Endothelial cell of umbilical vein (primary cell): ENCODE measurements at regions not wholly inside any gene's neighbourhood (a gene's known extent, or its start where the extent isn't known, plus 50 kb on each side); places are given as distances from the start of the nearest gene placed in this dataset.

ENCODE experiments used
- BruUV-seq: library from RNA; stranded (reverse); fragments of 400-500 nt; replicated peaks from 2 replicates; lab custom pipeline; 2021; lab: Mats Ljungman, UMichigan
- CTCF ChIA-PET: fragments of 300-600, 350-600 bp; sonication (Branson Sonifier 250); formaldehyde crosslinking; loops from one replicate; lab custom pipeline; 2021; ENCODE audit warnings: antibody characterized with exemption, inconsistent platforms; lab: Charles Lee
- POLR2A ChIA-PET: fragments of 300-600, 350-600 bp; sonication (Branson Sonifier 250); formaldehyde crosslinking; loops from one replicate; lab custom pipeline; 2021; ENCODE audit warnings: antibody characterized with exemption, inconsistent platforms; lab: Charles Lee
- DNase-seq: peaks from one replicate; pipeline ENCODE4 v3.0.0-alpha.2; 2011; ENCODE audit warnings: low read depth, low spot score
- FAIRE-seq: peaks from 2 replicates; lab custom pipeline; 2011; peaks lifted over from hg19 to GRCh38; lab: Jason Lieb, UNC
- H2AFZ ChIP-seq: 2 replicates; pipeline ENCODE4 v1.6.0; 2012; ENCODE audit warnings: low read depth, low read length, control low read depth, inconsistent platforms
- H3K27ac ChIP-seq: 2 replicates; pipeline ENCODE4 v1.5.1; 2011; ENCODE audit warnings: low read depth, mild to moderate bottlenecking, control low read depth, low read length, moderate library complexity; ENCODE audit not compliant: insufficient read depth
- H3K27me3 ChIP-seq, 2 experiments: 2 replicates each; pipeline versions ENCODE4 v1.6.0 to v1.6.1; 2011; ENCODE audit warnings: low read length in 2 of 2, mixed read lengths in 1 of 2; ENCODE audit not compliant: control insufficient read depth in 2 of 2, insufficient read depth in 2 of 2
- H3K36me3 ChIP-seq, 2 experiments: 2 replicates in 1 of 2; 3 replicates in 1 of 2; pipeline ENCODE4 v1.5.1; 2011; ENCODE audit warnings: low read length in 2 of 2, mild to moderate bottlenecking in 1 of 2, moderate library complexity in 1 of 2; ENCODE audit not compliant: control insufficient read depth in 2 of 2, insufficient read depth in 2 of 2; ENCODE audit errors: extremely low read depth in 1 of 2
- H3K4me1 ChIP-seq: 3 replicates; pipeline ENCODE4 v1.5.1; 2011; ENCODE audit warnings: mild to moderate bottlenecking, low read length; ENCODE audit not compliant: control insufficient read depth, insufficient read depth; ENCODE audit errors: extremely low read depth
- H3K4me2 ChIP-seq: 2 replicates; pipeline ENCODE4 v1.6.1; 2011; ENCODE audit warnings: low read length, control low read depth, mixed read lengths; ENCODE audit not compliant: insufficient read depth
- H3K4me3 ChIP-seq, 3 experiments: fragments of 200-600 bp in 1 of 3; sonication (generic), shearing (Covaris generic) in 1 of 3; replicated peaks in 1 of 3; 2 replicates each; pipeline ENCODE4 v1.5.1; 2011 to 2016; ENCODE audit warnings: control low read depth in 3 of 3, low read length in 3 of 3, mild to moderate bottlenecking in 2 of 3, inconsistent platforms in 1 of 3, low read depth in 1 of 3, moderate library complexity in 1 of 3; ENCODE audit not compliant: insufficient read depth in 1 of 3
- H3K79me2 ChIP-seq: 2 replicates; pipeline ENCODE4 v1.6.0; 2012; ENCODE audit warnings: low read length, inconsistent platforms; ENCODE audit not compliant: control insufficient read depth, insufficient read depth
- H3K9ac ChIP-seq: replicated peaks from 2 replicates; pipeline ENCODE3; 2011; ENCODE audit warnings: low read length, control low read depth; ENCODE audit not compliant: insufficient read depth; ENCODE audit errors: extremely low read depth
- H3K9me1 ChIP-seq: replicated peaks from 3 replicates; pipeline ENCODE4 v1.6.0; 2011; ENCODE audit warnings: mild to moderate bottlenecking, low read length; ENCODE audit not compliant: control insufficient read depth, insufficient read depth; ENCODE audit errors: extremely low read depth
- H3K9me3 ChIP-seq: replicated peaks from 2 replicates; pipeline ENCODE4 v1.5.1; 2012; ENCODE audit warnings: low read length, inconsistent platforms; ENCODE audit not compliant: control insufficient read depth, insufficient read depth
- H4K20me1 ChIP-seq: replicated peaks from 2 replicates; pipeline ENCODE3; 2011; ENCODE audit warnings: mild to moderate bottlenecking, low read length; ENCODE audit not compliant: control insufficient read depth, insufficient read depth; ENCODE audit errors: extremely low read depth
- EZH2 ChIP-seq: IDR thresholded peaks from 2 replicates; pipeline ENCODE4 v1.6.1; 2012; ENCODE audit warnings: borderline replicate concordance, low read depth, mild to moderate bottlenecking, moderate library complexity, low read length, inconsistent platforms; ENCODE audit not compliant: severe bottlenecking
- FOS ChIP-seq: IDR thresholded peaks from 2 replicates; pipeline ENCODE4 v1.6.1; 2011; ENCODE audit warnings: mild to moderate bottlenecking, low read length, moderate library complexity, borderline replicate concordance; ENCODE audit not compliant: insufficient read depth
- GATA2 ChIP-seq: IDR thresholded peaks from 2 replicates; pipeline ENCODE4 v1.7.0; 2011; ENCODE audit warnings: low read depth, mild to moderate bottlenecking, moderate library complexity, mixed read lengths, low read length; ENCODE audit not compliant: insufficient read length, insufficient read depth
- JUN ChIP-seq: IDR thresholded peaks from 2 replicates; pipeline ENCODE4 v1.6.1; 2011; ENCODE audit warnings: borderline replicate concordance, low read depth; ENCODE audit not compliant: insufficient read length, insufficient read depth
- MYC ChIP-seq: IDR thresholded peaks from one replicate; pipeline ENCODE4 v1.6.1; 2011; ENCODE audit warnings: mild to moderate bottlenecking, low read depth, low read length
- POLR2A ChIP-seq: IDR thresholded peaks from 2 replicates; pipeline ENCODE4 v1.6.1; 2012; ENCODE audit warnings: low read depth, mild to moderate bottlenecking, control low read depth, low read length
- POLR2AphosphoS5 ChIP-seq: IDR thresholded peaks from 2 replicates; pipeline ENCODE4 v1.6.1; 2012; ENCODE audit warnings: low read depth, mild to moderate bottlenecking, control low read depth, low read length, moderate library complexity; ENCODE audit not compliant: insufficient read depth
- dilution Hi-C: fragments of 300-500 bp; cut with MboI; formaldehyde crosslinking; loops from one replicate; pipeline ENCODE4 v1.15.0; 2019; ENCODE audit warnings: low sequenced_read_pairs; ENCODE audit not compliant: extremely low pct_ligation_motif_present
- intact Hi-C: fragments of 100-400 bp; cut with micrococcal nuclease; formaldehyde crosslinking; loops from one replicate; pipeline ENCODE4 v1.10.0; 2022
- TF ChIP-seq, protein P1 (sequence below), 2 donors: IDR thresholded peaks; 1 replicate in 1 of 2; 2 replicates in 1 of 2; pipeline ENCODE4 v1.5.1; 2011; ENCODE audit warnings: low read length in 2 of 2, mild to moderate bottlenecking in 2 of 2, moderate library complexity in 2 of 2, control low read depth in 1 of 2, inconsistent platforms in 1 of 2, low read depth in 1 of 2; ENCODE audit not compliant: insufficient read depth in 1 of 2; ENCODE audit errors: extremely low read depth in 1 of 2
- TF ChIP-seq, protein P2 (sequence below): IDR thresholded peaks from 2 replicates; pipeline ENCODE4 v1.6.1; 2011; ENCODE audit not compliant: insufficient read depth, insufficient read length

DNA sequence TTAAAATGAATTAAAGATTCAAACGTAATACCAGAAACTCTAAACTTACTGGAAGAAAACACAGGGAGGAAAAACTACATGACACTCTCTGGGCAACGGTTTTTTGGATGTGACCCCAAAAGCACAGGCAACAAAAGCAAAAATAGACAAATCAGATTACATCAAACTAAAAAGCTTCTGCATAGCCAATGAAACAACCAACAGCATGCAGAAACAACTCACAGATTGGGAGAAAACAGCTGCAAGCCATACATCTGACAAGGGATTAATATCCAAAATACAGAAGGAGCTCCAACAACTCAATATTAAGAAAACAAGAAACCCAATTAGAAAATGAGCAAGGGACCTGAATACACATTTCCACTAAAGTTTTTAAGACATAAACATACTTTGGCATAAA lies 69.2 kb upstream of the ALOX12 start:
- H3K9ac ChIP-seq = no peak overlapping the region
- no peaks in the 10 kb centered on the region for H3K9me1 ChIP-seq
- no peak overlapping the region for H3K4me2 ChIP-seq
- no peaks in the 10 kb centered on the region for H3K36me3 ChIP-seq
- dilution Hi-C loops (no loop called here), intact Hi-C loops (no loop called here)
- peaks cover 15 to 39% of the 10 kb centered on the region in 2 experiments for H3K27me3 ChIP-seq
- DNase-seq (no peak), FAIRE-seq (no peak)
- POLR2A ChIA-PET = no interaction called here
- no peaks in the 10 kb centered on the region for H3K4me1 ChIP-seq
- H4K20me1 ChIP-seq = no peaks in the 10 kb centered on the region
- no peak overlapping the region for H3K27ac ChIP-seq
- CTCF ChIA-PET = interaction anchor here (2.1 to 4.9 kb wide), 3 partner anchors 12 to 95 kb away, joined by 6 to 47 read pairs (median 12); no protein-coding TSS in a partner anchor
- no peaks in the 10 kb centered on the region for H3K9me3 ChIP-seq
- TF ChIP-seq FOS = no peak
- TF ChIP-seq JUN = no peak
- TF ChIP-seq, protein P1, sequence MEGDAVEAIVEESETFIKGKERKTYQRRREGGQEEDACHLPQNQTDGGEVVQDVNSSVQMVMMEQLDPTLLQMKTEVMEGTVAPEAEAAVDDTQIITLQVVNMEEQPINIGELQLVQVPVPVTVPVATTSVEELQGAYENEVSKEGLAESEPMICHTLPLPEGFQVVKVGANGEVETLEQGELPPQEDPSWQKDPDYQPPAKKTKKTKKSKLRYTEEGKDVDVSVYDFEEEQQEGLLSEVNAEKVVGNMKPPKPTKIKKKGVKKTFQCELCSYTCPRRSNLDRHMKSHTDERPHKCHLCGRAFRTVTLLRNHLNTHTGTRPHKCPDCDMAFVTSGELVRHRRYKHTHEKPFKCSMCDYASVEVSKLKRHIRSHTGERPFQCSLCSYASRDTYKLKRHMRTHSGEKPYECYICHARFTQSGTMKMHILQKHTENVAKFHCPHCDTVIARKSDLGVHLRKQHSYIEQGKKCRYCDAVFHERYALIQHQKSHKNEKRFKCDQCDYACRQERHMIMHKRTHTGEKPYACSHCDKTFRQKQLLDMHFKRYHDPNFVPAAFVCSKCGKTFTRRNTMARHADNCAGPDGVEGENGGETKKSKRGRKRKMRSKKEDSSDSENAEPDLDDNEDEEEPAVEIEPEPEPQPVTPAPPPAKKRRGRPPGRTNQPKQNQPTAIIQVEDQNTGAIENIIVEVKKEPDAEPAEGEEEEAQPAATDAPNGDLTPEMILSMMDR (IDR thresholded peaks at IDR 0.05; ENCODE audit: extremely low read depth in 1 of 2, insufficient read depth in 1 of 2, low read depth in 1 of 2, low read length in 2 of 2) = no peak
- no peak for TF ChIP-seq POLR2A
- TF ChIP-seq, protein P2, sequence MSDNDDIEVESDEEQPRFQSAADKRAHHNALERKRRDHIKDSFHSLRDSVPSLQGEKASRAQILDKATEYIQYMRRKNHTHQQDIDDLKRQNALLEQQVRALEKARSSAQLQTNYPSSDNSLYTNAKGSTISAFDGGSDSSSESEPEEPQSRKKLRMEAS = no peak
- TF ChIP-seq GATA2 = no peak
- no peak for TF ChIP-seq POLR2AphosphoS5
- no peak for TF ChIP-seq EZH2
- TF ChIP-seq MYC = no peak
- H3K4me3 ChIP-seq = no peak overlapping the region
- no peak overlapping the region for H2AFZ ChIP-seq
- no peaks in the 10 kb centered on the region for H3K79me2 ChIP-seq
- BruUV-seq = no TSS peak
